Skin epidermis (tissue), 12 donors: ENCODE measurements at regions not wholly inside any gene's neighbourhood (a gene's known extent, or its start where the extent isn't known, plus 50 kb on each side); places are given as distances from the start of the nearest gene placed in this dataset.

Source experiments
- H3K27ac ChIP-seq, 21 experiments: fragments of 200-600 bp; sonication (generic) in 11 of 21; one replicate each; pipeline ENCODE4 v1.5.0; 2020; ENCODE audit warnings: mild to moderate bottlenecking in 3 of 21, inconsistent platforms in 2 of 21, moderate library complexity in 2 of 21
- H3K4me3 ChIP-seq, 7 experiments: fragments of 200-600 bp; sonication (generic) in 2 of 7; one replicate each; pipeline ENCODE4 v1.5.0; 2020; ENCODE audit warnings: inconsistent platforms in 2 of 7, mild to moderate bottlenecking in 2 of 7, moderate library complexity in 1 of 7

DNA sequence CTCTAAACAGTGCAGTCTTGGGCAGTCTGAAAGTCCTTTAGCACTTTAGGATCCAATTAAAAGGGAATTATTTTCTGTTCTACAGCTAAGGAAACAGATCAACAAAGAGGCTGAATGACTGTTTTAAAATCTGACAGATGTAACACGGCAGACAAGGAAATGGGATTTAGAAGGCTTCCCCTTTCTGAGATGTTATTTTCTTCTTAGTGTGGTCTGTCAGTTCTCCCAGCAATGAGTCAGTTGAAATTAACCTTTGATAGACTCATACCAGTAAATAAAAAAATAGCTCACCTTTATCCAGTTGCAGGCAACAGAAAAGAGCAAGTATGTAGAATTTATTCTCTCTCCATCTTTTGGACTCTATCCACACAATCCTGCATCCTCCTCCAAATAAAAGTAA, 98.1 kb downstream of the NEDD1 start:
- H3K27ac ChIP-seq: no peak overlapping the region
- H3K4me3 ChIP-seq: no peak overlapping the region

DNA sequence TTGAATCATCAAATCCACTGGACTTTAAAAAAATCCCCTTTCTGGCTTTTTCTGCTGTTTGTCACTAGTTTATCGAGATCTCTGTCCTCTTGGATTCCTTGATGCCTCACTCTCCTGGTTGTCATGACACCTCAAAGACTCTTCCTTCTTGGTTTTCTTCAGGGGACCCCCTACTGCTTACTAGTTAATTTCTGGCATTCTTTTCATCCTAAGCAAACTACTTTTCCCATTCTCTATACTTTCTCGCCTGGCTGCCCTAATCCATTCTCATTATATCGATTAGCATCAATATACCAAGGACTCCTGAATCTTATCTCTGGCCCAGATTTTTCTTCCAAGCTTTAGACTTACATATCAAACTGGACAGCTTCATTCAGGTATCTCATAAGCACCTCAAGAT, 98.6 kb downstream of the NEDD1 start:
- H3K27ac ChIP-seq: no peak overlapping the region
- no peak overlapping the region for H3K4me3 ChIP-seq

DNA sequence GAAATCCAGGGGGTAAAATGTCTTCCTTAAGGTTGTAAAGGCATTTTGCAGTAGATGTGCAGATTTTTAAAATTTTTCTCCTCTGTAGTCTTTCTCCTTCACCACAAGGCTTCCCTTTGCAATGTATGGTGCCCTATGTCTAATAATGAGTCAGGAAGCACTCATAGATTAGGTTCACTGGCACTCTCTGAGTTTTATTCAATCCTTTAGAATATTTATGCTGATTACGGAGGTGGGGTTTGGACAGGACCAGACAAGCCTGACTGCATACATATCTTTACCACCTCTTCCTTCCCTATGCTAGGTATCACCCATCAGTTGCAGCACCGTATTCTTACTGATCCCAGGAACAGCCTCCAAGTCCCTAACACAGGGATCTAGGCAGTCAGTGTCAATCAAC, 99.5 kb downstream of the NEDD1 start:
- H3K4me3 ChIP-seq: no peak overlapping the region
- no peak overlapping the region for H3K27ac ChIP-seq

DNA sequence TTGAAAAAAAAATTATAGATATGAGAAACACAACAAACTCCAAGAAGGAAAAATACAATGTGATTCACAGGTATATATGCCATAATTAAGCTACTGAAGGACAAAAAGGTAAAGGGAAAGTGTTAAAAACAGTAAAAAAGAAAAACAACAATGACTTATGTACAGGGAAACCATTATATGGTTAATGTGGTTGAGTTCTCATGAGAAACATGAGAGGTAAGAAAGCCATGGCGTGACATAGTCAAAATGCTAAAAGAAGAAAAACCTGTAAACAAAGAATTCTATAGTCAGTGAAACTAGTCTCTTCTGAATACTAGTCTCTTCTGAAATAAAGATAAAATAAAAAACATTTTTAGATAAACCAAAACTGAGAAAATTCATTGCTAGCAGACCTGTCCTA, 109.1 kb downstream of the NEDD1 start:
- no peak overlapping the region for H3K27ac ChIP-seq

DNA sequence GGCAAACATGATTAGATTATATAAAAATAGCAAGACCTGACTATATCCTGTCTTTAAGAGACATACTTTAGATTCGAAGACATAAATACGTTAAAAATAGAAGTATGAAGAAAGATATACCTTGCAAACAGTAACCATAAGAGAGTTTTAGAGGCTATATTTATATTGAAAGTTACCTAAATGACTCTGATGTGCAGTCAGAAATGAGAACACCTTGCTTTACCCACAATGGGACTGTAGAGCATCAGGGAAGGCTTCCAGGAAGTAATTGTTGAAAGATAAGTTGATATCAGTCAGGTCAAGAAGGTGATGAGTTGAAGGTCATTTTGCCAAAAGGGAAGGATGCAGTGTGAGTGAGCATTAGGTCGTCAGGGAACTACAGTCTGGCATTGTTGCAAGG, 110.2 kb downstream of the NEDD1 start:
- Histone ChIP-seq H3K4me3 (no peak overlapping the region), H3K27ac (no peak overlapping the region)

More for the DNA sequence above, 109.1 kb downstream of the NEDD1 start:
- H3K4me3 ChIP-seq: no peak overlapping the region

DNA sequence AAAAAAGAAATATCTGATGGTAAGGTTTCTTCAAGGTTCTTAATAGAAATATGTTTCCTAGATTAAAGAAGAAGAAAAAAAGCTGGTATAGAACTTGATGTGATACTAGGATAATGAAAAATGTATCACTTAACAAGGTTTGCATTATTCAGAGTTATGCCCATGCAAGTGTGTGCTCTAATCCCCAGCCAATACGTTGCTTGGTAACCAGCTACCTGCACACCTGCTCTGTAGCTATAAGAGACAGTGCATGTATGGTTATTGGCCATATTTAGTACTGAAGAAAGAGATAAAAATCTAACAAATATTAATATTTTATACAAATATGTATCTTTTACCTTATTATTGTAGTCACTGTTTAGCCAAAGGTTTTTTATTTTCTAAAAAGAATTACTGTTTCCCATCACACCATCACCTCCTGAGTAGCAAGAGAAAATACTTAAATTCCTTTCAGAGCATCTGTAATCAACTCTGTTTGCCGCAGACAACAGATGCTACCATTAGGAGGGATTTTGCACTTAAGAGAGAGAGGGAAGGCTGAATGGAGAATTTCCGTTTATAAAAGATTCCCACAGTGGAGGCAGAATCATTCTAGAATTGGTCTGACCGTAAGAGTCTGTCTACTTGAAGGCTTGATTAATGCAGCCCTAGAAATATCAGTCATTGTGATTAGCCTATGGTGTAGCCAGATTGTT, 115.6 kb downstream of the NEDD1 start:
- Histone ChIP-seq H3K27ac (no peak overlapping the region), H3K4me3 (no peak overlapping the region)

DNA sequence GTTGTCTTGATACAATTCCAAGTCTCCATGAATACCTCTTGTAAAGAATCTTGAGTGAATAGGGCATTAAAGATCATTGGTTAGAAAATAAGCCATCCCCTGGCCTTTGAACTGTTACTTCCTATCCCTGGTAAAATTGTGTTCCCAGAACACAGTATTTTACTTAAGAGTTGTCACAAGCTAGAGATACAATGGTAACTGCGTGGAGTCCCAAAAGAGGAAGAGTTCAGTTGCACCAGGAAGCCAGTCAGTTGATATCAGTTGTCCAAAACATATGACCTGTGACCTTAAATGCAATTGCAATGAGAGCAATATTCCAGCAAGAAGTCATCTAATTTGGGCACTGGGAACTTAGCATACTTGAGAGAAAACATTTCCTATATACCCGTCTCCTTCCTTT, 117.3 kb downstream of the NEDD1 start:
- no peak overlapping the region for H3K27ac ChIP-seq
- H3K4me3 ChIP-seq: no peak overlapping the region

DNA sequence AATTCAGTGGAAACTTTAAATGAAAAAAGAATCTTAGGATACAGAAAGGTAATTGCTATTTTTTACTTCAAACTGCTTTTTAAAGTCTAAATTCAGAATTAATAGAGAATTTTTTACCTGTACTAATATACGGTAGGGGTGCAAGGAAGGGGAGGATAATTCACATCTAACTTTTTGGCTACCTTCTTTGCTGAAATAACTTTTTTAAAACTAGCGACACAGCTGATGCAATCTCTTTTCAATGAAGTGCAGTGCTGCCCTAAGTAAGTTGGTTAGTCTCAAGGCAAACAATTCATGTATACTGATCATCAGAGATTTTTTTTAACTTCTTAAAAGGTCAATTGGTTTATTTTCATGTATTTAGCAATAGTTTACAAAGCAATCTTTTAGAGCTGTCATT, 119.8 kb downstream of the NEDD1 start:
- H3K4me3 ChIP-seq: no peak overlapping the region
- H3K27ac ChIP-seq: no peak overlapping the region

DNA sequence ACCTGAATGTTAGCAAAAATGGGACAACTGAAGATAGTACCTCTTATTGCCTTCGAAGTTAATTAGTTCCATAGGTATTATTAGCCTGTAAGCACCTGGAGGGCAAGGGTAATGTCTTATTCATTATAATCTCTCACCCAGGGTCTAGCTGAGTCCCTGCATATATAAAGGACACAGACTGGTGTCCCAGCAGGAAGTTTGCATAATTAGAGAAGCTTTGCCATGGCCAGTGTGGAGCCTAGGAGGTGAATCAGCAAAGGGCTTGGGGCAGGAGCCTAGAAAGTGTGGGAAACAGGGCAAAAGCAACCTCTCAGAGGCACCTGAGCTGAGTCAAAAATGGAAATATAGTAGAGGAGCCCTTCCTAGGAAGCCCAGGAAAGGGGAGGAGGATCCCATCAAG, 120.4 kb downstream of the NEDD1 start:
- no peak overlapping the region for H3K27ac ChIP-seq
- no peak overlapping the region for H3K4me3 ChIP-seq

DNA sequence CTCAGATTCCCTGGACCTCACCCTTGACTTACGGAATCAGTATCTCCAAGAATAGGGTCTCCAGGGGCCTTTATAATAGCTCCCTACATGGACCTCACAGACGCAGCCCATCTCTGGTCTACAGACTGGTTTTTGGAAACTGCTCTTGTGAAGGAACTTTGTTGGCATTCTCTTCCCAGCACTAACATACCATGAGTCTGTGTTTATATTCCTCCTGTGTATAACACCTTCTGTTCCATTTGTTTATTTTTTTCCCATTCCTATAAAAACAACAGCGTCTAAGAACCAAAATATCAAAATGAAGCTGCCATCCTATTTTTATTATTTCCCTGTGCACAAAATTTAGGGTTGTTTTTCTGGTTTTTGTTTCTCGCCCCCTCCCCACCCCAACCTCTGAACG, 131.1 kb downstream of the NEDD1 start:
- Histone ChIP-seq H3K4me3 (no peak overlapping the region), H3K27ac (no peak overlapping the region)

DNA sequence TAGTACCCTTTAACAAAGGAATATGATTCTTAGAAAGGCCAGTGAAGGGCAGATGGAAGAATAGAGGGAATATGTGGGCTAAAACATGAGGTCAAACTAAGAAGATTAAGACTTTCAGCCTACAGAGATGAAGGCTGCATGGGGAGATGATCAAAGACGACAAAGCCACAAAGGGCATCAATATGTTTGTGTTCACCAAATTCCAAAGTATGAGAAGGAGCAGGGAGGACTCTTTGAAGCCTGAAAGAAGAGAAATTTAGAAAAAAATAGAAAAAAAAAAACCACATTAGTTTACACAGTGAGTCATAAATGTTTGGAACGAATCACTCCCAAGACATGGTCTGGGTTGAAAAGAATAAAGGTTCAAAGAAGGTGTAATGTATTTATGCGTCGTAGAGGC, 131.8 kb downstream of the NEDD1 start:
- Histone ChIP-seq H3K4me3 (no peak overlapping the region), H3K27ac (peak overlapping the region in 1 of 21 experiments; percentile 24)

DNA sequence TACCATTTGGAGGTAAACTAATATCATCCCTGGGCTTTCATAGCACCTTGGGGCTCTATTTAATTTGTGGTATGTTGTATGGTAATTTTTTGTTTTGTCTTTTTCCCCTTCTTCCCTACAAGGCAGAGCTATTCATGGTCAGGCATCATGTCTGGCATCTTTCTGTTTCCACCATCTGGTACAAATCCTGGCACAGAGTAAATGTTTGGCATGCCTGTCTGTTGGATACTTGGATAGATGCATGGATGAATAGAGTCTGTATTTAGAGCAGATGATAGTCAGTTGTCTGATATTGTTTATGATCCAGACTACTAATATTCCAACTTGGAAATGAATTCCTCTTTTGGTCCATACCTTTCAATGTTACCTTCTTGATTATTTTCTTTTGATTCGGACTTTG, 139.8 kb downstream of the NEDD1 start:
- Histone ChIP-seq H3K4me3 (no peak overlapping the region), H3K27ac (no peak overlapping the region)

DNA sequence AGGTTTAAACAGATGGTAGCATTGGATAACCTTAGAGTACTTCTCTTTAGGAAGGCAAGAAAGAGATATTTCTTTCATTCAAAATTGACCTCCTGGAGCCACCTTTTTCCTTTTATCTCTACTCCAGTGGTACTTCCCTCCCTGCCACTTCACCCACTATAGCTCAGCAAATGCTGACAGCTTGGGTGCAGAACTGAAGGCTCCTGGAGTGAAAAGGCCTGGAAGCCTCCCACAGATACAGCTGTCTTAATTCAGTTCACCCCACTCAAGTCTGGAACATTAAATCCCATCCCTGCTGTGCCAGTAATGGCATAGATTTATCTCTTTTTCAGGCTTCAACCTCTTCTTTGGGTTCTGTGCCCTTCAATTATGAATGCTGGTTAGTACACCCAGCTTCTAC, 140.3 kb downstream of the NEDD1 start:
- no peak overlapping the region for H3K27ac ChIP-seq

DNA sequence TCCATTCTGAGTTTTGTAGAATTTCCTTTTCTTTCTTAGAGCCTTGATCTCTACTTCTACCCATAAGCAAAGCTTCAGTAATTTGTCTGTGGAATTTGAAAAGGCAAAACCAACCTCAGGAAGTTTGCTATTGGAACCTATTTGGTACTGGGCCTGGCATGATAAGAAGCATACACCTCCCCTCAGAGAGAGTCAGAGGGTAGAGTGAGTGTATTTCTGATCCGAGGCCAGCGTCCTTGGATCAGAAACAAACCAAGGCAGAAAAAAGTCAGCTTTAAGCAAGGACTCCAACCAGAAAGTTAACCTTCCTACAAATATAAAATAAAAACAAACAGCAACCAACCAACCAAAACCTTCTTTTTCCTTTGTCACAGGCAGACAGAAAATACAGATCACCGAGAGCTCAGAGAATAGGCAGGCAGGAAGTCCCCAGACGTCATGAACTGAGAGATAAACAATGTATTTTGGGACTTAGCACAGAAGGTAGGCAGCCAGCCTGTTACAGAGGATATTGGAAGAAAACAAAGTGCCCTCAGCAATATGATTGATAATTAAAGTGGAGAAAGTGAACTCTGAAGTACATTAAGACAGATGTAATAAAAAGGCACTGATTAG, 141.5 kb downstream of the NEDD1 start:
- Histone ChIP-seq H3K4me3 (no peak overlapping the region), H3K27ac (no peak overlapping the region)

More for the DNA sequence above, 140.3 kb downstream of the NEDD1 start:
- H3K4me3 ChIP-seq: no peak overlapping the region

DNA sequence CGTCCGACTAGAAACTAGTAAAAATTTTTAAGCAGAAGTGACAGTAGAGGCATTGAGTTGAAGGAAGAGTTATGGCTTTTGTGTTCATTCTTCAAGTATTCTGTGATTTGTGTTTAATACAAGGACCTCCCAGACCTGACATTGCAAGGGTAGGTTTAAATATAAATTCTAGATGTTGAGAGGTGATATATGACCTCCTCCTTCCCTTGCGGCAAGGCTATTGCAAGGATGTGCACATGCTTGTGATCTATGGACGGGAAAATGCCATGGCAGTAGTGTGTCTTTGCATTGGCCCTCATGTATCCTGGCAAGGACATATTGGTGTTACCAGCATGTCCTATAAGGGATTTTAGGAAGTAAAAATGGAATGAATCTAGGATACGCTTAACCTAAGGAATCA, 143.5 kb downstream of the NEDD1 start:
- H3K27ac ChIP-seq: no peak overlapping the region

DNA sequence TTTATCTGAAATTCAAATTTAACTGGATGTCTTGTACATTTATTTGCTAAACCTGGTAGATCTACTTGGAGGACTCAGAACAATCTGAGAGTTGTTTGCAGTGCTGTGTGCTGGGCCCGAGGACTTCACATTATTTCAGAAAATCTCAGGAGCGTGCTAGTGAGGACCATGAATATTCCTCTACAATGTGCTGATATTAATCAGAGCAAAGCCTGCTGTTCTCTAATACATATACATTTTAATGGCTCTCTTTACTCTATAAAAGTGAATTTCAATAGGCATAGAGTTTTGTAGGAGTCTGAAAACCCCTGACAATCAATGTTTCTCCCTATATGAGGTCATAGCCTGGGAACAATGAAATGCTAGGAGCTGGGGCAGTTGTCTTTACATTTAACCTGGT, 144.3 kb downstream of the NEDD1 start:
- no peak overlapping the region for H3K27ac ChIP-seq
- no peak overlapping the region for H3K4me3 ChIP-seq

More for the DNA sequence above, 143.5 kb downstream of the NEDD1 start:
- H3K4me3 ChIP-seq: no peak overlapping the region

DNA sequence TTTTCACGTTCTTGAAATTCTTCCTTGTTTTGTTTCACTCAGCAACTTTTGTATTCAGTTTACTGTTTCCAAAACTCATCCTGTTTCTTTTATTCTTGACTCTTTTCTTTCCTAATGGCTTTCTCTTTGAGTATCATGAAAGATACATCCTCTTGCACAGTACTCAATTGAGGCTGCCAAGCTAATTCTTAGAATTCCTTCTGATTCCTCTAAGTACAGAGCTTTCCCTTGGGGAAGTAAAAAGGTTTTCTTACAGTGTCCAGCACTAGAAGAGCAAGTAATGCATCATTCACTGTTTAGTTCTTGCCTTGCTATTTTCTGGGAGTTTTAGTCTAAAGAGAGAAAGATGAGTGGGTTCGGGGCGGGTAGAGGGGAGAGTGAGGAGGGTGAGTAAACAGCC, 154.1 kb downstream of the NEDD1 start:
- no peak overlapping the region for H3K4me3 ChIP-seq
- no peak overlapping the region for H3K27ac ChIP-seq

DNA sequence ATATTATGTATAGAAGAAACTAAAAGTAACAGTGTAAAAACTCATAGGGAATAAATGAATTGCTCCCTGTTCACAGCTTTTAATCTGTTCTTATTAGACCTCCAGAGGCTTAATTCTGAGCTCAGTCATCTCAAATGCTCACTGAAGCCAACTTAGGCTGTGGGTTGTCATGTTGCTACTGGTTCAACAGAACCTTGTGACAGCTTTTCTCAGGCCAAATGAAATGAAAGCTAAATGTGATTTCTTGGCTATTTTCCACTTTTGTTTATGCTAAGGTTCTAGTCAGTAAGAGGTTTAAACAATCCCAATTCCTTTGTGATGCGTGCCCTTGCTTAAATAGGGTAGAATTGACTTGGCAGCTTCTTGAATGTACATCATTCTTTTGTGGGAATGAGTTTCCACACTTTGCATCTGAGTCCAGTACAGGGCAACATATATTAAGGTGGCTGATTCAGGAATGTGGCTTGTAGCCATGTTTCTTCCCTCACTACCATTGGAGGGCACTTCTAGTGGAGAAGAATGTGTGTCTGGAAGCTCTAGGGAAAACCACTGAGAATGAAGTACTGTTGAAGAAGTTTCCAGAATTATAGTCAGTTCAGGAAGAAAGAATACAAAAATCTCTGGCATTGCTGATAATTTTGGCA, 156.4 kb downstream of the NEDD1 start:
- Histone ChIP-seq H3K27ac (no peak overlapping the region), H3K4me3 (no peak overlapping the region)

DNA sequence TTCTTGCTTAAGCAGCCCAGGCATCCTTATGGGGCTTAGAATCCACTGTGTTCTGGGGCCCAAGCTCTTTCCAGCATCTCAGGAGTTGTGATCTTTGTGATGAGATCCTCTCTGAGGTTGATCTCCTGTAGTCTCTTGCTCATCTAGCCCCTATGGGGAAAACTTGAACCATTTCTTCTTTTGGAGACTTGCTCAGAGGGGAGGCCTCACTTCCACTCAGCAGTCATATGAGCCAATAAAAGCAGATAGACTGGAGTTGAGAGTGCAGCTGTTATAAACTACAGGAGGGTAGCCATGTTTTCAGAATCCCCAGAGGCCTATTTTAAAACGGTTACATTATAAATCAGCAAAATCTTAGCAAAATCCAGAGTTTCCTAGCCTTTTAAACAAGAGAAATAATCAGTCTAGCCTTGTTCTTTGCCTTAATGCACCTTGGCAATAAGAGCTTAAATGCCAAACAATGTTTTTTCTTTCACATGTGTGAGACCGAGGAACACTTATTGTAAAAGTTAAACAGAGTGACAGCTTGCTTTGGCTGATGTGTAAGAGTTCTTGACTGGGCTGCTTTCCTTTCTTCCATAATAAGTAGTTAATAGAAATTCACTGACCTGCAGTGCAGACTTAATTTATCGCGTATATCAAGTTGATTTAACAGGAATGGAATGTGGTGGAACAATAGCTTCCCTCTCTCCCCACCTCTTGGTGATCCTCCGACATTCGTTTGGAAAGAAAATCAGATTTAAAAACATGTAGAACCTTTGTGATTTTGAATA, 168.3 kb downstream of the NEDD1 start:
- peak overlapping the region in 2 of 21 experiments; percentile 34 to 59 for H3K27ac ChIP-seq
- H3K4me3 ChIP-seq: no peak overlapping the region

DNA sequence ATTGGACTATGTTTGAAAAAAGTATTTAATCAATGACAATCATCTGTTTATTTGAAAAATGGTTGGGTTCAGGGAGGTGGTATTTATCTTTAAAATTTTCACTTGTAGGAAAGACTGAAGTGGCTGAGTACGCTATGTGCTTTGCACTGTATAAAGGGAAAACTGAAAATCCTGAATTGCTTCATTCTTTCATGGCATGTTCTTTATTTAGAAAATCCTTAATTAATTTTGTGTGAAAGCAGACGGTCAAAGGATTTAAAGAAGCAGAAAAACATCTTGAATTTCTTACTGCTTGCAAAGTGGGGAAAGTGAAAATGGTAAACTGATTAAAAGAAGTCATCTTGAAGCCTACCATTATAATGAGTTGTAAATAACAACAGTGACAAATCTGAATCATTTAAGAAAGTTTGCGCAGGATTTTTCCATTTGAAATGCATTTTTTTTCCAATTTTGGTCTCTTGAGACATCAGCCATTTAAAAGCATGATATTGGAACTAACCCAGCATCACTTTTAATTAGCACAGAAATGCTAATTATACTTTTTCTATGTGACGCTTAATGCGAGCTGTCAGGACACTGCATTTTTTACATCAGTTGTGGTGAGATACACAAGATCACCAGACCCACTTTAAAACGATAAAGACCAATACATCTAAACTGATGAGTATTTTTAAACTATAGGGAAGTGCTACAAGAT, 169.0 kb downstream of the NEDD1 start:
- peak overlapping the region in 1 of 21 experiments; percentile 59 for H3K27ac ChIP-seq
- no peak overlapping the region for H3K4me3 ChIP-seq
